ENCODE measurements at regions not wholly inside any gene's neighbourhood (a gene's known extent, or its start where the extent isn't known, plus 50 kb on each side); places are given as distances from the start of the nearest gene placed in this dataset.

GRCh38 chr4:123966990-123967769 lies 570.6 kb downstream of the SPRY1 start:
- TF ChIP-seq CTCF (IDR thresholded peaks at IDR 0.05), result no peak
- TF ChIP-seq ZFX (IDR thresholded peaks at IDR 0.05; ENCODE audit: borderline replicate concordance), result no peak

All from 22Rv1 (cell line).